ENCODE measurements at regions not wholly inside any gene's neighbourhood (a gene's known extent, or its start where the extent isn't known, plus 50 kb on each side); places are given as distances from the start of the nearest gene placed in this dataset.
A peak's percentile ranks its signal among the peaks of the same experiment; 100 is the strongest.
"Not testable (repeated sequence)": the region's sequence is repeated elsewhere in the genome, so short reads cannot be mapped to it uniquely, and the experiment has no call there.

GRCh38 chr3:177382944-177383343 lies 185.7 kb upstream of the TBL1XR1 start:
- Histone ChIP-seq H3K36me3 (no peaks in the 10 kb centered on the region), H3K27ac (no peak overlapping the region), H3K4me1 (no peaks in the 10 kb centered on the region), H3K9me3 (peaks cover 0 to 9% of the 10 kb centered on the region in 2 donors), H3K4me3 (no peak overlapping the region), H3K27me3 (no peaks in the 10 kb centered on the region)
- no peak for DNase-seq (ENCODE audit: low spot score in 2 of 2)
- intact Hi-C loops (cut with DNase I; ENCODE audit: low total_unique reads): no loop called here
- TF ChIP-seq POLR2AphosphoS5 (IDR thresholded peaks at IDR 0.05) (no peak), POLR2A (IDR thresholded peaks at IDR 0.05) (no peak)
- TF ChIP-seq, protein P1, sequence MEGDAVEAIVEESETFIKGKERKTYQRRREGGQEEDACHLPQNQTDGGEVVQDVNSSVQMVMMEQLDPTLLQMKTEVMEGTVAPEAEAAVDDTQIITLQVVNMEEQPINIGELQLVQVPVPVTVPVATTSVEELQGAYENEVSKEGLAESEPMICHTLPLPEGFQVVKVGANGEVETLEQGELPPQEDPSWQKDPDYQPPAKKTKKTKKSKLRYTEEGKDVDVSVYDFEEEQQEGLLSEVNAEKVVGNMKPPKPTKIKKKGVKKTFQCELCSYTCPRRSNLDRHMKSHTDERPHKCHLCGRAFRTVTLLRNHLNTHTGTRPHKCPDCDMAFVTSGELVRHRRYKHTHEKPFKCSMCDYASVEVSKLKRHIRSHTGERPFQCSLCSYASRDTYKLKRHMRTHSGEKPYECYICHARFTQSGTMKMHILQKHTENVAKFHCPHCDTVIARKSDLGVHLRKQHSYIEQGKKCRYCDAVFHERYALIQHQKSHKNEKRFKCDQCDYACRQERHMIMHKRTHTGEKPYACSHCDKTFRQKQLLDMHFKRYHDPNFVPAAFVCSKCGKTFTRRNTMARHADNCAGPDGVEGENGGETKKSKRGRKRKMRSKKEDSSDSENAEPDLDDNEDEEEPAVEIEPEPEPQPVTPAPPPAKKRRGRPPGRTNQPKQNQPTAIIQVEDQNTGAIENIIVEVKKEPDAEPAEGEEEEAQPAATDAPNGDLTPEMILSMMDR (IDR thresholded peaks at IDR 0.05): no peak

DNA sequence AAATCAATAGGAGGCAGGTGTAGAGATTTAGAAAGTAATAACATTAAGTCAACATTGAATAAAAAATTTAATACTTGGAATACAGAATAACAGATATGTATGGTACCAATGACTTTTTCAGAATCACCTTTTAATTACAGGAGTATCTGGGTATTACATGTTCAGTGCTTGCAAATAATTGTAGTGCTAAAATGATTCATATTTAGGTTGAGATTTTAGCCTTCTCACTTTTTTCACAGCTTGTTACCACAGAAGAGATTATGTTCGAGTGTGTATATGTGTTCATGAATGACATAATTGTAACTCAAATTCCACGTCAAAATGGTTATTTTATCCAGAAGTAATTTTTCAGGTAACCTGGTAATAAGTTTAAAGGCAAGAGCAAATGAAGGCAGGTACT lies 187.9 kb upstream of the TBL1XR1 start:
- Histone ChIP-seq H3K4me3 (no peak overlapping the region), H3K4me1 (no peaks in the 10 kb centered on the region), H3K27ac (no peak overlapping the region), H3K36me3 (no peaks in the 10 kb centered on the region), H3K27me3 (no peaks in the 10 kb centered on the region), H3K9me3 (peaks cover 0 to 9% of the 10 kb centered on the region in 2 donors)
- no peak for DNase-seq (ENCODE audit: low spot score in 2 of 2)
- intact Hi-C loops (cut with DNase I; ENCODE audit: low total_unique reads): no loop called here
- TF ChIP-seq, protein P1 (IDR thresholded peaks at IDR 0.05): no peak
- TF ChIP-seq POLR2AphosphoS5 (IDR thresholded peaks at IDR 0.05) (no peak), POLR2A (IDR thresholded peaks at IDR 0.05) (no peak)

- peaks cover 0 to 3% of the 10 kb centered on the region in 2 donors for H3K9me3 ChIP-seq
- intact Hi-C loops (cut with DNase I; ENCODE audit: low total_unique reads): no loop called here
- H3K27ac ChIP-seq: no peak overlapping the region
- TF ChIP-seq POLR2A (IDR thresholded peaks at IDR 0.05) (no peak), POLR2AphosphoS5 (IDR thresholded peaks at IDR 0.05) (no peak)
- TF ChIP-seq, protein P1 (IDR thresholded peaks at IDR 0.05): no peak
- H3K4me3 ChIP-seq: no peak overlapping the region
- no peak for DNase-seq (ENCODE audit: low spot score in 2 of 2)
- H3K36me3 ChIP-seq: no peaks in the 10 kb centered on the region
- H3K27me3 ChIP-seq: no peaks in the 10 kb centered on the region
- H3K4me1 ChIP-seq: no peaks in the 10 kb centered on the region
Observed at GRCh38 chr3:177385831-177386301, 188.6 kb upstream of the TBL1XR1 start.

DNA sequence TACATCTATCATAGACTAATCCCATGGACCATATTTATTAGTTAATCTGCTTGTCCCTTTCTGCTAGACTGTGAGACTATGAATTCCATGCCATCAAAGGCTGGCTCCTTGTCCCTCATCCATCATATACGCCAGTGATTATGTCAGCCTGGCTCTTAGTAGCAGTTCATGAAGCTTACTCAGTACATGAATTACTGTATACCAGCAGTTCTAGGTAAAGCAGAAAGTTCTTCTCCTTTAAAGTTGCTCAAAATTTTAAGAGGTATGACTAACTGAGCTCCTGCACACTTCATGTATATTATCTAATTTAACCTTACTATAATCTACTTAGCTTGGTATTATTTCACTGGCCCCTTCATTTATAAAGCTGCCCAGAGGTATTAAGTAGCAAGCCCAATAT lies 190.9 kb upstream of the TBL1XR1 start:
- H3K4me1 ChIP-seq: no peaks in the 10 kb centered on the region

GRCh38 chr3:177394231-177395024 lies 197.1 kb upstream of the TBL1XR1 start:
- H3K36me3 ChIP-seq; H3K27me3 ChIP-seq; H3K9me3 ChIP-seq; intact Hi-C loops (cut with DNase I; ENCODE audit: low total_unique reads); H3K27ac ChIP-seq; DNase-seq (ENCODE audit: low spot score in 2 of 2); H3K4me1 ChIP-seq: not testable (repeated sequence)
- peak overlapping the region in 2 of 3 donors; percentile 16 to 46 for H3K4me3 ChIP-seq

More for the DNA sequence above, 190.9 kb upstream of the TBL1XR1 start:
- TF ChIP-seq POLR2A (IDR thresholded peaks at IDR 0.05) (no peak), POLR2AphosphoS5 (IDR thresholded peaks at IDR 0.05) (no peak)
- TF ChIP-seq, protein P1 (IDR thresholded peaks at IDR 0.05): no peak
- no peak overlapping the region for H3K27ac ChIP-seq
- H3K9me3 ChIP-seq: no peaks in the 10 kb centered on the region
- DNase-seq (ENCODE audit: low spot score in 2 of 2): no peak
- no peaks in the 10 kb centered on the region for H3K27me3 ChIP-seq
- no peaks in the 10 kb centered on the region for H3K36me3 ChIP-seq
- no peak overlapping the region for H3K4me3 ChIP-seq
- intact Hi-C loops (cut with DNase I; ENCODE audit: low total_unique reads): no loop called here

Measured in breast epithelium (tissue), 4 donors.